B cell (primary cell): ENCODE measurements at regions not wholly inside any gene's neighbourhood (a gene's known extent, or its start where the extent isn't known, plus 50 kb on each side); places are given as distances from the start of the nearest gene placed in this dataset.

Experiments
- ATAC-seq: fragments of 200-7000 bp; cut with Tn5 transposase; one replicate; pipeline ENCODE4 v1.10.0; 2021; ENCODE audit warnings: low read depth, mild to moderate bottlenecking, moderate number of reproducible peaks, moderate library complexity
- CTCF ChIA-PET: fragments of 350-600 bp; sonication (Branson Sonifier 250); formaldehyde crosslinking; loops from one replicate; lab custom pipeline; 2021; ENCODE audit warnings: antibody characterized with exemption, inconsistent platforms; lab: Charles Lee
- POLR2A ChIA-PET: fragments of 350-600 bp; sonication (Branson Sonifier 250); formaldehyde crosslinking; loops from one replicate; lab custom pipeline; 2021; ENCODE audit warnings: antibody characterized with exemption; lab: Charles Lee
- DNase-seq: peaks from one replicate; pipeline ENCODE4 v3.0.0; 2013
- H2AFZ ChIP-seq: 2 replicates; pipeline ENCODE4 v1.6.1; 2012; ENCODE audit warnings: mild to moderate bottlenecking, low read depth, low read length; ENCODE audit not compliant: insufficient read depth, poor library complexity, severe bottlenecking
- H3K27ac ChIP-seq, 2 donors: 1 replicate in 1 of 2; 2 replicates in 1 of 2; pipeline ENCODE4 v1.5.1; 2012 to 2013; ENCODE audit warnings: low read length in 2 of 2, mild to moderate bottlenecking in 2 of 2, moderate library complexity in 1 of 2
- H3K27me3 ChIP-seq, 4 experiments: fragments of 200-600 bp in 1 of 4; sonication (generic) in 1 of 4; replicated peaks in 1 of 4; 1 replicate in 2 of 4; 2 replicates in 2 of 4; pipeline versions ENCODE4 v1.6.1 to v1.7.0; 2013 to 2016; ENCODE audit warnings: low read length in 3 of 4, mild to moderate bottlenecking in 2 of 4, mixed read lengths in 1 of 4, moderate library complexity in 1 of 4; ENCODE audit not compliant: insufficient read depth in 4 of 4, control insufficient read depth in 3 of 4; ENCODE audit errors: control extremely low read depth in 1 of 4
- H3K36me3 ChIP-seq, 2 experiments: replicated peaks in 1 of 2; 1 replicate in 1 of 2; 2 replicates in 1 of 2; pipeline versions ENCODE4 v1.6.1 to v1.7.1; 2013; ENCODE audit warnings: low read length in 1 of 2; ENCODE audit not compliant: insufficient read depth in 2 of 2, control insufficient read depth in 1 of 2; ENCODE audit errors: control extremely low read depth in 1 of 2, extremely low read depth in 1 of 2
- H3K4me1 ChIP-seq, 2 donors: fragments of 200-600 bp in 1 of 2; sonication (generic) in 1 of 2; 1 replicate in 1 of 2; 2 replicates in 1 of 2; pipeline versions ENCODE4 v1.5.1 to v1.6.1; 2013 to 2017; ENCODE audit warnings: low read length in 2 of 2; ENCODE audit not compliant: control insufficient read depth in 2 of 2, insufficient read depth in 2 of 2
- H3K4me2 ChIP-seq: replicated peaks from 2 replicates; pipeline ENCODE3; 2012; ENCODE audit warnings: mild to moderate bottlenecking, low read depth, low read length; ENCODE audit not compliant: poor library complexity, severe bottlenecking
- H3K4me3 ChIP-seq, 5 experiments: fragments of 200-600 bp in 1 of 5; sonication (generic) in 1 of 5; 1 replicate in 3 of 5; 2 replicates in 2 of 5; pipeline versions ENCODE4 v1.5.1 to v1.7.0; 2011 to 2016; ENCODE audit warnings: low read length in 4 of 5, mild to moderate bottlenecking in 4 of 5, low read depth in 2 of 5, control low read depth in 1 of 5, moderate library complexity in 1 of 5; ENCODE audit not compliant: insufficient read depth in 1 of 5; ENCODE audit errors: control extremely low read depth in 1 of 5, extremely low read depth in 1 of 5
- H3K79me2 ChIP-seq: fragments of 200-600 bp; sonication (generic); one replicate; pipeline ENCODE4 v1.6.0; 2016; ENCODE audit warnings: low read length; ENCODE audit not compliant: control insufficient read depth, insufficient read depth
- H3K9ac ChIP-seq: fragments of 200-600 bp; sonication (generic); 2 replicates; pipeline ENCODE4 v1.6.1; 2017; ENCODE audit warnings: mild to moderate bottlenecking, low read length, moderate library complexity
- H3K9me3 ChIP-seq, 3 donors: one replicate each; pipeline versions ENCODE4 v1.6.1 to v1.7.1; 2013; ENCODE audit warnings: low read length in 2 of 3; ENCODE audit not compliant: control insufficient read depth in 2 of 3, insufficient read depth in 1 of 3; ENCODE audit errors: control extremely low read depth in 1 of 3
- H4K20me1 ChIP-seq: 2 replicates; pipeline ENCODE4 v1.6.0; 2012; ENCODE audit warnings: mild to moderate bottlenecking, low read length; ENCODE audit not compliant: insufficient read depth, control insufficient read depth, poor library complexity, severe bottlenecking
- H3K27ac Mint-ChIP-seq: one replicate; pipeline ENCODE4 v1.8.0; 2021; ENCODE audit warnings: mixed read lengths
- H3K27me3 Mint-ChIP-seq: one replicate; pipeline ENCODE4 v1.8.0; 2021; ENCODE audit warnings: mixed read lengths
- H3K4me1 Mint-ChIP-seq: one replicate; pipeline ENCODE4 v1.8.0; 2021; ENCODE audit warnings: mixed read lengths
- H3K4me3 Mint-ChIP-seq: one replicate; pipeline ENCODE4 v1.8.0; 2021; ENCODE audit warnings: mixed read lengths
- H3K9me3 Mint-ChIP-seq: one replicate; pipeline ENCODE4 v1.8.0; 2022; ENCODE audit warnings: mixed read lengths; ENCODE audit not compliant: insufficient read depth
- EZH2 ChIP-seq: IDR thresholded peaks from 2 replicates; pipeline ENCODE4 v1.6.1; 2012; ENCODE audit warnings: borderline replicate concordance, low read depth, mild to moderate bottlenecking, moderate library complexity, low read length; ENCODE audit not compliant: insufficient read depth, poor library complexity, severe bottlenecking
- WGBS: methylation state at CpG from one replicate; pipeline ENCODE4 v1.1.5; 2013; ENCODE audit warnings: missing lambda C conversion rate; ENCODE audit not compliant: insufficient coverage; 5-methylcytosine and 5-hydroxymethylcytosine counted together
- intact Hi-C: fragments of 100-400 bp; cut with micrococcal nuclease; formaldehyde crosslinking; loops from one replicate; pipeline ENCODE4 v1.10.0; 2022
- TF ChIP-seq, protein P1 (sequence below): fragments of 200-600 bp; IDR thresholded peaks from one replicate; pipeline ENCODE4 v1.8.0; 2022; ENCODE audit warnings: antibody characterized with exemption, mild to moderate bottlenecking

DNA sequence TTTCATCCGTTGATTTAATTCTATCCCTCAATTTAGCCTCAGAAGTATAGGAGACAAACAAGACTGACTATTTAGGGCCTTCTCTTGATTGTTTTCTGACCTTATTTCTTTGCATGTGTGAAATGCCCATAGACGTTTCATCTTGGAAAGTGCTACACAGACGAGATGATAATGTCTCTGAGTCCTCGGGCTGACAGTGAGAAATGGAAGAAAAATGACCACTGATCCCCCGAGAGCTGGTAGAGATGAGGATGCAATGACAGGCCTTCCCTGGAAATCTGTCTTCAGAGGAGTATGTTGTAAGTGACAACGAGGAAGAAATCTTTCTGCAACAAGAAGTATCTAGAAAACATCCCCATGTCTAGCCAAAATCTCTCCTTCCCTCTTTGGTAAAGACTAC, 522.9 kb downstream of the HAPSTR1 start:
- ChIA-PET POLR2A (no interaction called here), CTCF (no interaction called here)
- H4K20me1 ChIP-seq: no peaks in the 10 kb centered on the region
- H3K9me3 ChIP-seq: no peaks in the 10 kb centered on the region
- intact Hi-C loops: no loop called here
- no peaks in the 10 kb centered on the region for H3K36me3 ChIP-seq
- no peaks in the 10 kb centered on the region for H3K4me1 Mint-ChIP-seq
- ATAC-seq: no peak
- H3K9me3 Mint-ChIP-seq: no peaks in the 10 kb centered on the region
- H3K4me3 ChIP-seq: no peak overlapping the region
- H3K79me2 ChIP-seq: no peaks in the 10 kb centered on the region
- H2AFZ ChIP-seq: no peak overlapping the region
- 92% methylated on average over 4 of the region's 6 CpGs for WGBS
- TF ChIP-seq EZH2: no peak
- TF ChIP-seq, protein P1, sequence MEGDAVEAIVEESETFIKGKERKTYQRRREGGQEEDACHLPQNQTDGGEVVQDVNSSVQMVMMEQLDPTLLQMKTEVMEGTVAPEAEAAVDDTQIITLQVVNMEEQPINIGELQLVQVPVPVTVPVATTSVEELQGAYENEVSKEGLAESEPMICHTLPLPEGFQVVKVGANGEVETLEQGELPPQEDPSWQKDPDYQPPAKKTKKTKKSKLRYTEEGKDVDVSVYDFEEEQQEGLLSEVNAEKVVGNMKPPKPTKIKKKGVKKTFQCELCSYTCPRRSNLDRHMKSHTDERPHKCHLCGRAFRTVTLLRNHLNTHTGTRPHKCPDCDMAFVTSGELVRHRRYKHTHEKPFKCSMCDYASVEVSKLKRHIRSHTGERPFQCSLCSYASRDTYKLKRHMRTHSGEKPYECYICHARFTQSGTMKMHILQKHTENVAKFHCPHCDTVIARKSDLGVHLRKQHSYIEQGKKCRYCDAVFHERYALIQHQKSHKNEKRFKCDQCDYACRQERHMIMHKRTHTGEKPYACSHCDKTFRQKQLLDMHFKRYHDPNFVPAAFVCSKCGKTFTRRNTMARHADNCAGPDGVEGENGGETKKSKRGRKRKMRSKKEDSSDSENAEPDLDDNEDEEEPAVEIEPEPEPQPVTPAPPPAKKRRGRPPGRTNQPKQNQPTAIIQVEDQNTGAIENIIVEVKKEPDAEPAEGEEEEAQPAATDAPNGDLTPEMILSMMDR: no peak
- H3K4me1 ChIP-seq: no peaks in the 10 kb centered on the region
- H3K4me2 ChIP-seq: no peak overlapping the region
- H3K4me3 Mint-ChIP-seq: no peak overlapping the region
- DNase-seq: no peak
- no peak overlapping the region for H3K27ac ChIP-seq
- H3K27me3 Mint-ChIP-seq: peaks cover 6% of the 10 kb centered on the region
- no peak overlapping the region for H3K9ac ChIP-seq
- no peak overlapping the region for H3K27ac Mint-ChIP-seq
- H3K27me3 ChIP-seq: peaks cover 0 to 5% (median 0%) of the 10 kb centered on the region in 4 experiments

DNA sequence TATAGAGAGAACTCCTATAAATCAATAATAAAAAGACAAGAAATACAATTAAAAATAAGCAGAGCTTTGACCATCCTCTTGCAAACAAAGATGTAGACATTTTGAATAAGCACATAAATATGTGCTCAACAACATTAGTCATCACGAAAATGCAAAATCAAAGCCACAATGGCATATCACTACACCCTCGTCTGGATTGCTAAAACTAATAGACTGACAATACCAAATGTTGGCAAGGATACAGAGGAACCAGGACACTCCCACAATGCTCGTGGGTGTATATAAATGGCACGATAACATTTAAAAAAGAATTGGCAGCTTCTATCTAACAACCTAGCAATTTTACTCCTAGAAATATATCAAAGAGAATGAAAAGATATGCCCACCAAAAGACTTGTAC, 530.8 kb downstream of the HAPSTR1 start:
- WGBS: 66% methylated on average over 2 of the region's 4 CpGs
- no peak for DNase-seq
- ATAC-seq: no peak
- Histone ChIP-seq H3K9ac (no peak overlapping the region), H3K79me2 (no peaks in the 10 kb centered on the region), H4K20me1 (no peaks in the 10 kb centered on the region), H3K27me3 (no peaks in the 10 kb centered on the region), H3K4me1 (no peaks in the 10 kb centered on the region), H2AFZ (no peak overlapping the region), H3K36me3 (no peaks in the 10 kb centered on the region), H3K27ac (no peak overlapping the region), H3K4me2 (no peak overlapping the region), H3K4me3 (no peak overlapping the region), H3K9me3 (no peaks in the 10 kb centered on the region)
- Mint-ChIP-seq H3K27me3 (peaks cover 6% of the 10 kb centered on the region), H3K4me1 (no peaks in the 10 kb centered on the region), H3K27ac (no peak overlapping the region), H3K4me3 (no peak overlapping the region), H3K9me3 (no peaks in the 10 kb centered on the region)
- TF ChIP-seq, protein P1: no peak
- TF ChIP-seq EZH2: no peak
- CTCF ChIA-PET: no interaction called here
- intact Hi-C loops: no loop called here
- POLR2A ChIA-PET: no interaction called here
